T-helper 22 cell (primary cell): ENCODE measurements at regions not wholly inside any gene's neighbourhood (a gene's known extent, or its start where the extent isn't known, plus 50 kb on each side); places are given as distances from the start of the nearest gene placed in this dataset.

ENCODE experiments used
- DNase-seq: peaks from one replicate; pipeline ENCODE4 v3.0.0-alpha.2; 2020; ENCODE audit warnings: low read depth

DNA sequence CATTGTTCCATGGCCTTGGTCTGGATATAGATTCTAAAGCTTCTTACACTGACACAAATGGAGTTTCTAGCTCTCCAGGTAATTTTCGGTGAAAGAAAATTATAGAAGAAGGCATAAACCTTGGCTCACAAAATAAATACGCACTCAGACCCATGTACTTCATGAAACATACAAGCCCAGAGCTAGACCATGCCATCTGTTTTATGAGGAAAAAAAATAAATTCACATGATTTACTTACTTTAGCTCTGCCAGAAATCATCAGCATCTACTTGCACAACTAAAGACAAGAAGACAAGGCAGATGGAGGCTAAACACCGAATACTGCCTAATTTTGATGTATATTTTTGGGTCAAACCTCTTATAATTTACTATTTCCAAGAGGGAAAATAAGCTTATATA lies 197.4 kb upstream of the KLF14 start:
- no peak for DNase-seq

DNA sequence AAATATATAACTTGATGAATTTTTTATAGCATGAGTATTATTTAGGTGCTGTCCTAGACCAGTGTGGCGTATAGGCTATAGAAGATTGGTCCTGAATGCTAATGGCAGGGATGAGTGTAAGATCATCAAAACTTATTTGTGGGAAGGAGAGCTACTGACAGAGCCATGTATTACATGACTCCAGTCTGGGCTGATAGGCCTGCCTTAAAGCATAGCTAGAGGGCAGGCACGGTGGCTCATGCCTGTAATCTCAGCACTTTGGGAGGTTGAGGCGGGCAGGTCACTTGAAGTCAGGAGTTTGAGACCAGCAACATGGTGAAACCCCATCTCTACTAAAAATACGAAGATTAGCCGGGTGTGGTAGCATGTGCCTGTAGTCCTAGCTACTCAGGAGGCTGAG lies 198.1 kb upstream of the KLF14 start:
- DNase-seq: no peak

DNA sequence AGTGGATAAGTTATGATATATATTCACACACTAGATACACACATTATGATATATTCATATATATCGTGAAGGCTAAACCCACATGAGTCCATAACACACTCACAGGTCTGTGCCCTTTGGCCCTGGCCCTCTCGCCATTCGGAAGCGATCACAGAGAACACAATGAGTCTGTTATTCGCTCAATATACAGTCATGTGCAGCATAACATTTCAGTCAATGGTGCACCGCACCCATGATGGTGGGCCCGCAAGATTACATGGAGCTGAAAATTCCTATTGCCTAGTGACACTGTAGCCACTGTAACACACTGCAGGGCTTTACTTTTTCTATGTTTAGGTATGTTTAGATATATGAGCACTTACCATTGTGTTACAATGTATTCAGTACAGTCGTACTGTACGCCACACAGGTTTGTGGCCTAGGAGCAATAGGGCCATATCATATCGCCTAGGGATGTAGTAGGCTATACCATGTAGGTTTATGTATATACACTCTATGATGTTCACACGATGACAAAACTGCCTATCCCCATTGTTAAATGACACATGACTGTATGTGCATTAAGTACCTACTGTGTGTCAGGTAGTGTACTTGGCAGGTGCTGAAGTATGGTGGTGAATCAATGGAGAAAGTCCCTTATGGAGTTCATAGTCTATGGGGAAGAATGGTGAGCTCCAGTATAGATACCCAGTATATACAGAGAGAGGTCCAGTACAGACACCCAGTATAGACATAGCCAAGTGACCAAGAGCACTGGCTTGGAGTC lies 198.8 kb upstream of the KLF14 start:
- DNase-seq: no peak

DNA sequence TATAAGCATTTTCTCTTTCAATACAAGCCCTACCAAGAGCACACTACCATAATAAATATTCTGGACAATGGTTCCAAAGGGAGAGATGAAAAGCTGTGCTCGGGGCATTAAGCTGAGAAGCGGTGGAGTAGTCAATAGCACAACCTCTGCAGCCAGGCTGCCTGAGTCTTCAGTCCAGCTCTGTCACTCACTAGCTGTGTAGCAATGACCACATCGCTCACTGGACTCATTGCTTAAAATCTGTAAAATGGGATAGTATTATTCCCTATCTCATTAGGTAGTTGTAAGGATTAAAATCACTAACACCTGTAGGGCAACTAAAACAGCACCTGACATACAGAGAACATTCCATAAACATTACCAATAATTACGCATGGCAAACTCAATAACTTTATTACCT lies 199.9 kb upstream of the KLF14 start:
- DNase-seq: no peak

DNA sequence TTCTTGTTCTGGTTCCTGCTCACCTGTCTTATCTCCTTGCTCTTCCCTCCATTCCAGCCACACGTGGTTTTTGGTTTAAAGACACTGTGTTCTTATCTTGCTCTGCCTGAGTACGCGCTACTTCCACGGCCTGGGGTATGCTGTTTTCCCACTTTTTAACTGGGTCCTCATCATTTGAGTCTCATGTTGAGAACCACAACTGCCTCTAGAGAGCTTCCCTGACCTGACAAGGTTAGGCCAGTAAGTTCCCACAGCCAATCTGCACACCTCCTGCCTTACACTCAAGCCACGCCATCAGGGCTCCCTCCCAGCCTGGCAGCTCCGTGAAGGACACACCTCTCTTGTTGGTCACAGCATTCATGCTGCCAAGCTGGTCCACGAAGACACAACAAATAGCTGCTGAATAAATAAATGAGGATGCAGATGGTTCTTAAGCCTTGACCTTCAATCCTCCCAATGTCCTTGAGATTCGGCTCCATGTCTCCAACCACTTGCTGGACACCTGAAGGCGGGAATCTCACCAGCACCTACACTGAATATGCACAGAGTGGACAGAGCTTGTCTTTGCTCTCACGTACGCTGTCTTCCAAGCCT lies 201.7 kb upstream of the KLF14 start:
- DNase-seq: no peak

DNA sequence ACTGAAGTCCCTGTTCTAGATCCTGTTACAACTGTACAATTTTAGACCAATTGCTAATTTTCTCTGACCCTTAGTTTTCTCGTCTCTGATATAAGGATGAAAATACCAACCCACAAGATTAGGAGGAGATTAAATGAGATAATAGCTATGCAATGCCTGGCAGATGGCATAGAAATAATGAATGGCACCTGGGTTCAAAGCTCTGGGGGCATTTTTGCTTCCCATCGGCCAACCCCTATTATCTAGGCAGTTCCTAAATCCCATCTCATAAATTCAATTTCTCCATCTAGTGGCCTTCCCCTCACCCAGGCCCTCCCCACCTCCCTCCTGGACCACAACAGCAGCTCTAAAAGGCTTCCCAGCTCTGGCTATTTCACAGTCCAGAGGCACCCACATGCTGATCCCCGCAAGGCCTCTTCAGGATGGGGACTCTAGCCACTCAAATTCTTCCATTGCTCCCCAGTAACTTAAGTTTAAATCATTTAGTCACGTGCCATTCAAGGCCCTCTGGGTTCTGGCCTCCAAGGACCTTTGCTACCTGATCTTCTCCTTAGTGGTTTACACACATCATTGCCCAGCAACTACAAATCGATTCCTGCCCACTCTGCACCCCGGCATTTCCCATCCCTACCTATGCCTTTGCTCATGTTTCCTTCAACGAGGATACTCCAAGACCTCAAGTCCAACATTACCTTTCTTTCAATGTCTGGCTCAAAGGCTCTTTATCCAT lies 202.4 kb upstream of the KLF14 start:
- DNase-seq: no peak

DNA sequence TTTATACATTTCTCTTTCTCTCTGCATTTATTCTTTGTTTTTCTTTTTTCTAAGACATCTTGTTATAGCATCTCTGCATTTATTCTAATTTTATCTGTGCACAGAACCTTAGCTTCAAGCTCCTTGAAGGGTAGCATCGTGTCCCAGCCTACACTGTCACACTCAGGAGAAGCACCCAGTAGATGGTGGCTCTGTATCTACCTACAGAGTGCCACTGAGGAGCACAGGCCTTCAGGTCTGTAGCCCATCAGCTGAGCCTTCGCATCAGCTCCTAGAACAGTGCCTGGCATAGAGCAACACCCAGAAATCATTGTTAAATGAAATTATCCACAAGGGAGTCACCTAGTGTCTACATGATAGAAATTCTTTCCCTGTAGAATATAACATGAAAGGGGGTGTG lies 203.0 kb upstream of the KLF14 start:
- no peak for DNase-seq

DNA sequence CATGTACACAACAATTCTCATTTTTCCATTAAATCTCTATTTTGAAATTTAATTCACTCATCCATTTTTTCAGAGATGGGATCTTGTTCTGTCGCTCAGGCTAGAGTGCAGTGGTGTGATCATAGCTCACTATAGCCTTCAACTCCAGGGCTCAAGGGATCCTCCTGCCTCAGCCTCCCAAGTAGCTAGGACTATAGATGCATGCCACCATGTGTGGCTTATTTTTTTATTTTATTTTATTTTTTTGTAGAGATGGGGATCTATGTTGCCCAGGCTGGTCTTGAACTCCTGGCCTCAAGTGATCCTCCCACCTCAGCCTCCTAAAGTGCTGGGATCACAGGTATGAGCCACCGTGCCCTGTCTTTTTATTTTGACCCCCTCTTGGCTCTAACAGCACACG lies 203.8 kb upstream of the KLF14 start:
- DNase-seq: no peak

DNA sequence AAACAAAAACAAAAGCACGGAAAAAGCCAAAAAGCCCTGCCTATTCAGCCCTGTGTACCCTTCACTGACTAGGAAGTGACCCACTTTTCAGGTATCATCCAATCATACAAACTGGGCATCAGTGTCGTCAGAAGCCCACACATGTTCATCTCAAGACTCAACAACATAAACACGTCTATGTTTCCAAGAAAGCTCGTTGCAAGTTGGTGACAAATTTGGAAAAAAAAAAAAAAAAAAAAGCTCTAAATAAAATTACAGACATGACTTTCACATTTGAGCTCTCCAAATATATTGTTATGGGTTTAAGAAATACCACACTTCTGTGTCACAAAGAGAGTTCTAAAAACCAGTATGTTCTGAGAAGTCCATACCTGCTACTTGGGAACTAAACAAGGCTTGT lies 204.7 kb upstream of the KLF14 start:
- DNase-seq: peak; percentile 68

DNA sequence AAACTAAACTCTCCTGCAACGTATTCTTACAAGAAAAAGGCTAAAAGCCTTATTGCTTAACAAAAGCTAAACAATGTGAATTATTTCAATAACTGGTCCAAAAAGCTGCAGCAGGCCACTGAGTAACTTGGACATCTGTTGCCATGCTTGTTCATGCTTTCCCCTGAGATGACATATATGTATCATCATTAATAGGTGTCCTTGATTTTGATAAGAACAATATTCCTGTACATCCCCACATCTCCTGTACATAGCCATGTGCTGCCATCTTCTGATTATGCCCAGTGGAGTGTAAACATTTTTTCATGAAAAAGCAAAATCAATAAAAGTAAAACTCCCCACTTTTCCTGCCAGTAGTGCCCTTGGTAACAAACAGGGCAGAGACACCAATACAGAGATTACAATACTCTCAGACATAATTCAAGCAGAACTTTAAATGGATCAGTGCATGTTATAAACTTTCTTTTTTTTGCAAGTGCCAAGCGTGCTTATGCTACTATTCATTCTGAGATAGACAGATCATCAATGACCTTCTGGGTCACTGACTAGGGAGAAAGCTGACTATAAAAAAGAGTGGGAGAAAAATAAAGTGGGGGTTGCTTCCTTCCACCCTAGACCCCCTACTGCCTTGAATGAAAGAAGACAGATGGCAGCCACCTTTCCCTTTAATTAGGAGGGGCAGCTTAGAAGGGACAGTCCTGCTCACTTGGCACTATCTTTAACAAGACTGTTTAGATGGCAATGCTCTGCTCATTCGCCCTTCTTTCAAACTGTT lies 205.5 kb upstream of the KLF14 start:
- no peak for DNase-seq

DNA sequence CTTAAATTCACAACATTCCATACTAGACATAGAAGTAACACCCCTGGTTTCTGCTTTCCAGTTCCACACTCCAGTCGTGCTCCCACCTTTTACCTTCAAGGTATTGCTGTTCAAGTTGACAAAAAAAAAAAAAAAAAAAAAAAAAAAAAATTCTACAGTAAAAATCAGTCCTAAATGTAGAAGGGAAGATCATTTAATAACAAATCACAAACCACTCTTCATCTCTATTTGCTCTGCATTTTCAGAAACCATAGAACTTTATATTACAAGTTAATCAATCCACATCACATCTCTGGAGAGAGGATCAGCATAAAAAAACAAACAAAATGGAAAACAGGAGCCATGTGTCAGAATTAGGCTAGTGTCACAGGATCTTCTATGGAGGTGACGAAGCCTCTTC lies 206.3 kb upstream of the KLF14 start:
- no peak for DNase-seq

DNA sequence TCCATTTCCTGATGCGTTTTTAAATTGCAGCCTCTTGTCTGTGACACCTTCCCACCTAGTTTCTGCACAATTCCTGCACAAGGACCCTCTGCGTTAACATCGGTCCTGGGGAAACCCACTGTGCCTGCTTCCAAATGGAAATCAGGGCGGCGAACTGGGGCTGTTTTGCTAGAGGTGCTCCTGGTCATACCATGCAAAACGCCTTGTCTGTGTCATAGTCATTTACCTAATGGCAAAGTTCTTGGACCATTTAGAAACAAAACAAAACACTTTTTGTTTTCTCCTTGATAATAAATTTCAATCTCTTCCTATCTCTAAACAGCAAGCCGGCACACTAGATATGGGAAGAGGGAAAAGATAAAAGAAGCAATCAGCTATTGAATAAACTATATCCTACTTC lies 206.9 kb upstream of the KLF14 start:
- DNase-seq: no peak

DNA sequence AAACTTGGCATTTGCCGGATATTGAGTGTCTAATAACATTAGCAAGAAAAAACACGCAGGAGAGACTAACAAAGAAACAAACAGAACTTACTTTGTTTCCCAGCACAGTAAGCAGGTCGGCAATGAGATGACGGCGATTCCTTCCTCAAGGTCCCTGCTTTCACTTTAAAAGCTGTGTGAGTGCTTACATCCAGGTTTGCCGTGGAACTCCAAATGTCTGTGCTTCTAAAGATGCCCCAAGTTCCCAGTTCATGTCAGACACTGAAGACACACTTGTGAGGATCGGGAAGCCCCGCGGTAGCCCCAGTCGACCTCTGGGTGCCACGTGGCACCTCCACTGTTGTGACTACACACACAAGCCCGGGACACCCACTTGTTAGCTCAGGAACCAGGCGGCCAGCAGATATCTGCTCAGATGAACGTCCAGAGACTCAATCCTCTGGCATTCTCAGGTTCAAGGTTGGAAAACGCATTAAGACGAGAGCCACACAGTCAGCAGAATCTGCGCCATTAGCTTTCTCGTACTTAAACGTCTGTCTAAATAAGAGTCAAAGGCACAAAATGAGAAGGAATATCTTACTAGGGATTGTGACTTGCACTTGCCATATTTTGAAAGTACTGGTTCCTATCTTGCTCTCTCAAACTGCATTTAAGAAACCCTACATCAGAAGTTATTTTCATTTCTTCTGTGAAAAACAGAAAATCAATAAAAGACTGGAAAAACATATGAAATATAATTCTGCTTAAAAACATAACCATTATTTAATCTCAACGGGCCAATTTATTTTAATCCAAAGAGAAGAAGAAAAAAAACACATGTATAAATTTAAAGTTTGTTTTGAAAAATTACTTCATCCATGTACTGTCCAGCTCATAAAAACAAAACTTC lies 207.6 kb upstream of the KLF14 start:
- DNase-seq: peak; percentile 57

DNA sequence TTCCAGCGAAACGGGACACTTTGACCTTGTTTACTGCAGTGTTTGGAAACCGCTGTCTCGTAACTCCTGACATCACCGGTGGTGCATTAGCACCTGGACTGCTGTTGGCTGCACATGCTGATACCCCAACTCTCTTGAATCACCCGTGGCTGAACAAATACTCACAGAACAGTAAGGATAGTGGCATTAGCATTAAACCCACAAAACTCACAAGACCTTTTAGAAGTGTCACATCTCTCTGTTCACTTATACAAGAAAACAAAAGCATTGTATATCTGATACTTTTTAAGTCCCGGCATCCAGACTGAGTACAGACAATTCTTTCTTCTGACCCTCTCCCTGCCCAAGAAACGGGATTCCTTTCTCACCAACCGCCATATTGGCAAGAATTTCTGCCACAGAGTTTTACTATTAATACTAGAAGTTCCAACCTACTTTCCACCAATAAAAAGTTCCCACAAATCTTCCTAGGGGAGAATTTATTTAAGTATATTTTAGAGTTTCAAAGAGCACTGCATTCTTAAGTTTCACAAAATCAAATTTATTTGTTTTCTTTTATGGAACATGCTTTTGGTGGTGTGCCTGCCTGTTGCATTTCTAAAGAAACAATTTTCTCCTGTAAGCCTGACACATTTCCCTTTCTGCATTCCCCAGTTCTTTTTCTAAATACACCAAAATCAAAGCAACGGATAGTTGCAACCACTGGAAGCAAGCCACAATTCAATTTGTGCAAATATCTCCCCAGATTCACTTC lies 208.4 kb upstream of the KLF14 start:
- DNase-seq: peak; percentile 49

DNA sequence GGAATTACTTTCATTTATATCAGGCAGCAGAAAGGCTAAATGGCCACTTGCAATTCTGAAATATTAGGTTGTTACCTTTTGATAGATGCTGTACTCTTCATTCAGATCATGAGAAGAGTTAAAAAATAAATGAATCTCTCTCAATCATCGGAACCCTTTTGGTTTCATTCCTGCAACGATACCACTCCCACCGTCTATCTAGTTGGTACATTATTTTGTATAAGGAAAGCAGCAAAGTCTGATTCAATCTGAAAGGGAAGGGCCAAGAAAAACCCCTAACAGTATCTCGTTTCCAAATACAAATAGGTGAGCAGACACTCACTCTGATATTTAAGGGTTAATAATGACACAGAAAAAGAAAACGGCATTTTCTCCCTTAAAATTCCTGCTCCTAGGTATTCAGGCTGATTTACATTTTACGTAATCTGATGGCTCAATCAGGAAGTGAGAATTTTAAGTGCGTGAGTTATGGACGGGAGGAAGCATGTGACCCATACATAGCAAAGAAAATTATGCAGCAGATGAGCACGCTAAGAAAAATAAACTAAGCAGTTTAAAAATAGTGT lies 209.4 kb upstream of the KLF14 start:
- DNase-seq: no peak

DNA sequence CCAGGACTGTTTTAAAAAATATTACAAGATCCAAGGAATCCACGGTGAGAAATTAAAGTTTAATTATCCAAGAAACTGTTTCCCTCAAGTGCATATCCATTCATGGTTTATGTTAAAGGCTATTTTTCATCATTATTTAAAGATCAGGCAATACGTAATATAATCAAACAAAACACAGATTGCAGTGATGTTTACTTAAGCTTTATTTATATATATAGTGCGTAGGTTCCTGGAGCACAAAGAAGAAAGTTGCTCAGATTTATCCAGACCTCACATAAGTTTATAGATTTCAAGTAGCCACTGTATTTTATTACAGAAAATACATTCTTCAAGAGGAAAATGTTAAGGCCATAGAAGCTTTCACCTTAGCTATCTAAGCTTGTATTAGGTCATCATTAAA lies 210.0 kb upstream of the KLF14 start:
- no peak for DNase-seq

DNA sequence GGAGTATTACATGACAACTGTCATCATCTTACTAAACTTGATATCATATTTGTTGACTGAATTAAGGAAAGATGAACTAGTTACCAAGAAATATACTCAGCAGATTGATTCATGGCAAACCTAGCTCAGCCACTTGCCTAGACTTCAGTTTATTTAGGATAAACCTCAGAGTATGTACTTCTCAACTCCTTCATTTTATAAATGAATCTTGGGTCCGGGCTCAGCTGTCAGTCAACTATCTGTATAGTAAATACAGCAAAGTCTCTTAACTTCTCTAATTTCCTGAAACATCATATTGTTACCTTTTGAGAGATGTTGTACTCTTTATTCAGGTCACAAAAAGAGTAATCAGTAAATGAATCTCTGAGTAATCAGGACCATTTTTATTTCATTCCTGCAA lies 211.0 kb upstream of the KLF14 start:
- DNase-seq: no peak

DNA sequence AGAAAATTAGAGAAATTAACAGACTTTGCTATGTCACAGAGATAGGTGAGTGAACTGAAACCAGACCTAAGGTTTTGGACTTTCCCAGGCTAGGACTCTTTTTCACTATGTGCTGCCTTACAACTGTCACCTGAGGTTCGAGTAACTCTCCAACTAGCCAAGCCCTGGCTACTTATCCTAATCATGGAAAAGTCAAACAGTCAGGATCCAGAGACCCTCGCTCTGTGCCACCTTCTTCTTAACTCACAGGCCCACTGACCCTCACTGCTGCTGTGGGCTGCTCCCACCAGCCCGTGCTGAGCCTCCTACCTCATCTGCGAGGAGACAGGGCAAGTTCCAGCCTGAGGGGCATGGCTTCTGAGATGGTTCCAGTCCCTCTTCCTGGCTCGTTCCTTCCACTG lies 211.4 kb upstream of the KLF14 start:
- DNase-seq: no peak

DNA sequence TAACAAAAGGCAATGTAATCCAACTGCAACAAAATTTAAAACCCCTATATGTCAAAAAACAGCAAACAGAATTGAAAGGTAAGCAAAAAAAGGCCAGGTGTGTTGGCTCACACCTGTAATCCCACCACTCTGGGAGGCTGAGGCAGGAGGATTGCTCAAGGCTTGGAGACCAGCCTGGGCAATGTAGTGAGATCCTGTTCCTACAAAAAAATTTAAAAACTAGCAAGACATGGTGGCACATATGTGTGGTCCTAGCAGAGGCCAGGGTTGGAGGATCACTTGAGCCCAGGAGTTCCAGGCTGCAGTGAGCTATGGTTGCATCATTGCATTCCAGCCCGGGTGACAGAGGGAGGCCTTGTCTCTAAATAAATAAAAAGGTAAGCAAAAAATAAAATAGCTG lies 212.1 kb upstream of the KLF14 start:
- DNase-seq: no peak

DNA sequence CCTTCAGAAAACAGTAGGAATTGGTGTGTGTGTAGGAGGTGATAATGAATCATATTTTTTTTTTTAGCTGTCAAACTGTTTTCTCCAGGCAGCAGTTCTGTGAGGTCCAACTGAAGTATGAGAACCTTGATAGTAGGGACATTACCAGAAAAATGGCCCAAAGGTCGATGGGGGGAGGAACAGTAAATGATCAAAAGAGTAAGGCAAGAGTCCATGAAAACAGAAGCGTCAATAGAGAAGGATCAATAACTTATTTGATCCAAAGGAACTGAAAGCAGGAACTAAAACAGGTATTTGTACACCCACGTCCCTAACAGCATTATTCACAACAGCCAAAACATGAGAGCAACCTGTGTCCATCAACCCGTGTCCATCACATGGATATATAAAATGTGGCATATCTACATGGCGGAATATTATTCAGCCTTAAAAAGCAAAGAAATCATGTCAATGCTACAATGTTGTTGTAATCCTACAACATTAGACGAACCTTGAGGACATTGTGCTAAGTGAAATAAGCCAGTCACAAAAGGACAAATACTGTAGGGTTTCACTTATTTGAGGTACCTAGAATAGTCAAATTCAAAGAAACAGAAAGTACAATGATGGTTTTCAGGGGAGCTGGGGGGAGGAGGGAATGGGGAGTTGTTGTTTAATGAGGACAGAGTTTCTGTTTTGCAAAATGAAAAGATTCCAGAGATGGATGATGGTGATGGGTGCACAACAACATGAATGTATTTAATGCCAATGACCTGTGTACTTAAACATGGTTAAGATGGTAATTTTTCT lies 214.0 kb upstream of the KLF14 start:
- no peak for DNase-seq
